SU-DHL-6 (cell line): ENCODE measurements at regions not wholly inside any gene's neighbourhood (a gene's known extent, or its start where the extent isn't known, plus 50 kb on each side); places are given as distances from the start of the nearest gene placed in this dataset.

Source experiments
- CTCF ChIP-seq: fragments of 200-600 bp; sonication (generic); IDR thresholded peaks from one replicate; pipeline ENCODE4 v1.5.1; 2017; ENCODE audit warnings: antibody characterized with exemption, mild to moderate bottlenecking, low read length, moderate library complexity; ENCODE audit not compliant: insufficient read depth, poor library complexity, severe bottlenecking
- EZH2phosphoT487 ChIP-seq: fragments of 200-600 bp; sonication (generic), shearing (Covaris generic); conservative IDR thresholded peaks from 2 replicates; pipeline ENCODE4 v1.6.1; 2018; ENCODE audit warnings: mild to moderate bottlenecking, antibody characterized with exemption, low read length, moderate library complexity, mixed read lengths

GRCh38 chr7:153404781-153405279, 645.3 kb downstream of the ACTR3B start:
- TF ChIP-seq CTCF, result no peak
- no peak for TF ChIP-seq EZH2phosphoT487
